HepG2 (cell line): ENCODE measurements at regions not wholly inside any gene's neighbourhood (a gene's known extent, or its start where the extent isn't known, plus 50 kb on each side); places are given as distances from the start of the nearest gene placed in this dataset.

Experiments
- ATAC-seq: fragments of 200-7000 bp; cut with Tn5 transposase; 3 replicates; pipeline ENCODE4 v1.9.1; 2020; ENCODE audit warnings: mild to moderate bottlenecking, moderate library complexity
- BruUV-seq: library from RNA; stranded (reverse); fragments of 400-500 nt; replicated peaks from 2 replicates; lab custom pipeline; 2021; lab: Mats Ljungman, UMichigan
- CTCF ChIA-PET: fragments of 300-600 bp; formaldehyde crosslinking; extraction: SDS; loops from one replicate; lab custom pipeline; 2021; ENCODE audit warnings: low total read pairs, inconsistent platforms, low intra/inter-chr PET ratio; lab: Yijun Ruan, JAX
- POLR2A ChIA-PET: fragments of 350-600 bp; sonication (Branson Sonifier 250); formaldehyde crosslinking; loops from one replicate; lab custom pipeline; 2020; ENCODE audit warnings: antibody characterized with exemption, inconsistent platforms; lab: Yijun Ruan, JAX
- DNase-seq: peaks from one replicate; pipeline ENCODE4 v3.0.0-alpha.2; 2015; ENCODE audit warnings: low spot score
- FAIRE-seq: peaks from 3 replicates; lab custom pipeline; 2011; peaks lifted over from hg19 to GRCh38; lab: Jason Lieb, UNC
- H2AFZ ChIP-seq: one replicate; pipeline ENCODE4 v1.6.1; 2011; ENCODE audit warnings: low read length, inconsistent platforms
- H3K27ac ChIP-seq: fragments of 300-600 bp; 3 replicates; pipeline ENCODE4 v1.8.0; 2011; ENCODE audit warnings: mixed run types, mild to moderate bottlenecking, mixed read lengths, low read length, inconsistent platforms; ENCODE audit not compliant: insufficient read depth; ENCODE audit errors: extremely low read length
- H3K27me3 ChIP-seq, 2 experiments: fragments of 200-600 bp in 1 of 2; 2 replicates in 1 of 2; 3 replicates in 1 of 2; pipeline versions ENCODE4 v1.6.0 to v1.8.0; 2011; ENCODE audit warnings: low read length in 2 of 2, mild to moderate bottlenecking in 2 of 2, moderate library complexity in 2 of 2, inconsistent platforms in 1 of 2; ENCODE audit not compliant: insufficient read depth in 2 of 2, control insufficient read depth in 1 of 2
- H3K36me3 ChIP-seq, 2 experiments: fragments of 200-600 bp in 1 of 2; replicated peaks in 1 of 2; 2 replicates in 1 of 2; 3 replicates in 1 of 2; pipeline versions ENCODE4 v1.5.1 to v1.8.0; 2011; ENCODE audit warnings: low read length in 2 of 2, inconsistent platforms in 1 of 2; ENCODE audit not compliant: insufficient read depth in 2 of 2, control insufficient read depth in 1 of 2
- H3K4me1 ChIP-seq: 2 replicates; pipeline ENCODE4 v1.5.1; 2012; ENCODE audit warnings: low read length, inconsistent platforms; ENCODE audit not compliant: insufficient read depth
- H3K4me2 ChIP-seq: 2 replicates; pipeline ENCODE4 v1.6.0; 2011; ENCODE audit warnings: low read depth, low read length, inconsistent platforms
- H3K4me3 ChIP-seq, 3 experiments: fragments of 200-600 bp in 1 of 3; sonication (generic), shearing (Covaris generic) in 1 of 3; replicated peaks in 1 of 3; 2 replicates each; pipeline ENCODE4 v1.5.1; 2011 to 2016; ENCODE audit warnings: low read length in 3 of 3, inconsistent platforms in 2 of 3, low read depth in 2 of 3, mild to moderate bottlenecking in 2 of 3, control low read depth in 1 of 3, mixed read lengths in 1 of 3; ENCODE audit not compliant: insufficient read depth in 1 of 3
- H3K79me2 ChIP-seq: one replicate; pipeline ENCODE4 v1.6.1; 2011; ENCODE audit warnings: low read length, inconsistent platforms; ENCODE audit not compliant: insufficient read depth
- H3K9ac ChIP-seq: 2 replicates; pipeline ENCODE4 v1.6.0; 2011; ENCODE audit warnings: mild to moderate bottlenecking, low read depth, low read length, inconsistent platforms; ENCODE audit not compliant: insufficient read depth
- H3K9me3 ChIP-seq: 2 replicates; pipeline ENCODE4 v1.5.1; 2012; ENCODE audit warnings: mild to moderate bottlenecking, low read length
- H4K20me1 ChIP-seq: 2 replicates; pipeline ENCODE4 v1.6.0; 2011; ENCODE audit warnings: inconsistent platforms, mild to moderate bottlenecking, low read length, moderate library complexity; ENCODE audit not compliant: insufficient read depth
- GATAD2A ChIP-seq: IDR thresholded peaks from 2 replicates; pipeline ENCODE4 v1.6.1; 2016
- HES4 ChIP-seq: sonication (generic); formaldehyde crosslinking; IDR thresholded peaks from 2 replicates; pipeline ENCODE4 v1.9.0; 2021; ENCODE audit warnings: mild to moderate bottlenecking, missing genetic modification reagents, borderline replicate concordance
- ISX ChIP-seq: sonication (generic); formaldehyde crosslinking; conservative IDR thresholded peaks from 2 replicates; pipeline ENCODE4 v1.5.0; 2020; ENCODE audit warnings: missing genetic modification reagents
- MBD4 ChIP-seq: IDR thresholded peaks from 2 replicates; pipeline ENCODE4 v1.6.1; 2012; ENCODE audit warnings: low read length, inconsistent platforms, borderline replicate concordance
- MYNN ChIP-seq: sonication (generic); formaldehyde crosslinking; IDR thresholded peaks from 2 replicates; pipeline ENCODE4 v1.4.0; 2020; ENCODE audit warnings: mild to moderate bottlenecking, low read depth, missing genetic modification reagents
- PLRG1 ChIP-seq: fragments of 450-650 bp; conservative IDR thresholded peaks from 2 replicates; pipeline ENCODE4 v1.6.1; 2016
- POLR2G ChIP-seq: fragments of 200-400 bp; formaldehyde crosslinking; IDR thresholded peaks from 2 replicates; pipeline ENCODE4 v1.6.1; 2018; ENCODE audit warnings: mild to moderate bottlenecking, low read depth, low read length, moderate library complexity
- RXRB ChIP-seq: IDR thresholded peaks from 2 replicates; pipeline ENCODE4 v1.6.1; 2016; ENCODE audit warnings: borderline replicate concordance, missing genetic modification reagents, missing compliant biosample characterization
- SRSF1 ChIP-seq: fragments of 200-400 bp; formaldehyde crosslinking; optimal IDR thresholded peaks from 2 replicates; pipeline ENCODE3; 2017; ENCODE audit warnings: mild to moderate bottlenecking, low read depth, low read length, moderate library complexity
- ZNF10 ChIP-seq: sonication (generic); formaldehyde crosslinking; IDR thresholded peaks from 2 replicates; pipeline ENCODE4 v1.4.0; 2020; ENCODE audit warnings: mild to moderate bottlenecking, low read depth, missing genetic modification reagents, borderline replicate concordance
- ZNF350 ChIP-seq: sonication (generic); formaldehyde crosslinking; IDR thresholded peaks from 2 replicates; pipeline ENCODE4 v1.4.0; 2020; ENCODE audit warnings: mild to moderate bottlenecking, low read depth, missing genetic modification reagents, borderline replicate concordance
- ZNF431 ChIP-seq: sonication (generic); formaldehyde crosslinking; IDR thresholded peaks from 2 replicates; pipeline ENCODE4 v1.9.0; 2022; ENCODE audit warnings: missing genetic modification reagents, low read depth, mild to moderate bottlenecking, borderline replicate concordance
- ZNF496 ChIP-seq: sonication (generic); formaldehyde crosslinking; IDR thresholded peaks from 2 replicates; pipeline ENCODE4 v1.8.1; 2023; ENCODE audit warnings: mild to moderate bottlenecking, moderate library complexity, missing genetic modification reagents; ENCODE audit not compliant: insufficient replicate concordance
- ZNF574 ChIP-seq: sonication (generic); formaldehyde crosslinking; IDR thresholded peaks from 2 replicates; pipeline ENCODE4 v1.4.0; 2020; ENCODE audit warnings: missing genetic modification reagents
- ZNF629 ChIP-seq: sonication (generic); formaldehyde crosslinking; conservative IDR thresholded peaks from 2 replicates; pipeline ENCODE4 v1.5.0; 2020; ENCODE audit warnings: missing genetic modification reagents
- ZNF749 ChIP-seq: sonication (generic); formaldehyde crosslinking; IDR thresholded peaks from 2 replicates; pipeline ENCODE4 v1.8.0; 2022; ENCODE audit warnings: mild to moderate bottlenecking, missing genetic modification reagents, moderate library complexity, borderline replicate concordance
- ZNF782 ChIP-seq: sonication (generic); formaldehyde crosslinking; IDR thresholded peaks from 2 replicates; pipeline ENCODE4 v1.4.0; 2020; ENCODE audit warnings: missing genetic modification reagents, mild to moderate bottlenecking, borderline replicate concordance
- WGBS: methylation state at CpG from one replicate; pipeline ENCODE4 v1.1.6; 2017; ENCODE audit warnings: low lambda C conversion rate; 5-methylcytosine and 5-hydroxymethylcytosine counted together
- in situ Hi-C: cut with HindIII; loops from 2 replicates; pipeline ENCODE4 v1.10.0; 2017; ENCODE audit warnings: low pct_unique_long_range_greater_than_20kb; ENCODE audit not compliant: extremely low pct_ligation_motif_present
- intact Hi-C: fragments of 100-400 bp; cut with micrococcal nuclease; formaldehyde crosslinking; loops from one replicate; pipeline ENCODE4 v1.10.0; 2022; ENCODE audit not compliant: unreplicated experiment
- TF ChIP-seq, protein P1 (sequence below): sonication (generic); formaldehyde crosslinking; IDR thresholded peaks from 2 replicates; pipeline ENCODE4 v1.4.0; 2020; ENCODE audit warnings: missing genetic modification reagents

DNA sequence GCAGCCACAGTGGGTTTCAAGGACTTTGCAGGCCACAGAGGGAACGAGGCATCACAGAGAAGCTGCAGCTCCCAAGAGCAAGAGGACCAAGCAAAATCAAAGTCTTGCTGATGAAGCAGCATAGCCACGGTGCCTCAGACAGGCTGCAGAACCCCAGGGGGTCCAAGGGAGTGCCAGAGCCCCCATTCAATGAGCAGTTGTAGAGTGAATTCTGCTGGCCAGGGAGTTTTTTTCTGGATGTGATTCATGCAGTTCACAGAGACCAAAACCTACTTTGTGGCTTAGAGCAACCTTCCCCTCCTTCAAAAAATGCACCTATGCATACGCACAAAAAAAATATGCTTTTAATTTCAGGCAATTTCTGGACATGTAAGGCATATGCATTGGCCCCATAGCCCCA, 409.0 kb downstream of the VPS13C start:
- FAIRE-seq (no peak), ATAC-seq (no peak), DNase-seq (no peak)
- Histone ChIP-seq H3K4me3 (no peak overlapping the region), H4K20me1 (no peaks in the 10 kb centered on the region), H3K36me3 (no peaks in the 10 kb centered on the region), H2AFZ (no peak overlapping the region), H3K9ac (no peak overlapping the region), H3K4me2 (no peak overlapping the region), H3K79me2 (no peaks in the 10 kb centered on the region), H3K9me3 (no peaks in the 10 kb centered on the region), H3K27me3 (peaks cover 1 to 4% of the 10 kb centered on the region in 2 experiments; a peak in 3 of 5 replicates), H3K27ac (no peak overlapping the region), H3K4me1 (no peaks in the 10 kb centered on the region)
- in situ Hi-C loops = no loop called here
- WGBS = 11% methylated on average over 3 of the region's 3 CpGs
- intact Hi-C loops = no loop called here
- CTCF ChIA-PET = no interaction called here
- TF ChIP-seq MYNN (CRISPR knock-in tag) (no peak), ZNF431 (CRISPR knock-in tag) (no peak), POLR2G (no peak), HES4 (no peak), ZNF782 (CRISPR knock-in tag) (no peak), PLRG1 (no peak)
- TF ChIP-seq, protein P1, sequence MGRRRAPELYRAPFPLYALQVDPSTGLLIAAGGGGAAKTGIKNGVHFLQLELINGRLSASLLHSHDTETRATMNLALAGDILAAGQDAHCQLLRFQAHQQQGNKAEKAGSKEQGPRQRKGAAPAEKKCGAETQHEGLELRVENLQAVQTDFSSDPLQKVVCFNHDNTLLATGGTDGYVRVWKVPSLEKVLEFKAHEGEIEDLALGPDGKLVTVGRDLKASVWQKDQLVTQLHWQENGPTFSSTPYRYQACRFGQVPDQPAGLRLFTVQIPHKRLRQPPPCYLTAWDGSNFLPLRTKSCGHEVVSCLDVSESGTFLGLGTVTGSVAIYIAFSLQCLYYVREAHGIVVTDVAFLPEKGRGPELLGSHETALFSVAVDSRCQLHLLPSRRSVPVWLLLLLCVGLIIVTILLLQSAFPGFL (CRISPR knock-in tag) = no peak
- BruUV-seq = no TSS peak
- POLR2A ChIA-PET = no interaction called here

DNA sequence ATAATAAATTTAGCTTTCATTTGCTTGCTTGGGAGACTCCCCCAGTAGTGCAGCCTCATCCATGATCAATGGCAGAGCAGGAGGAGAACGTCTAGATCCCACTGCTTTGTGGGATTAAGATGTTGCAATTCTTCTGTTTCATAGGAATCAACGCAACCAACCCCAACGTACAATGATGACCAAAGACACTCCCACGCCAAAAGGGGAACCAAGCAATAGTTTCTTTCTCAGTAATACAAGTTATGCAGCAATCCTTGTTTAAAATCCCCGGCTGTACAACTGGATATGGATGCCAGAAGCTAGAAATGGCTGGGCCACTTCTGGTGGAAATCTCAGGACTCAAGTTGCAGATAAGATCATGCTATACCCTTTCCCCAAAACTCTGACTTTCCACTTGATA, 411.2 kb downstream of the VPS13C start:
- no peak overlapping the region for H3K9ac ChIP-seq
- CTCF ChIA-PET = no interaction called here
- no peak overlapping the region for H2AFZ ChIP-seq
- no peaks in the 10 kb centered on the region for H4K20me1 ChIP-seq
- intact Hi-C loops = no loop called here
- no peaks in the 10 kb centered on the region for H3K9me3 ChIP-seq
- no peak overlapping the region for H3K27ac ChIP-seq
- DNase-seq (no peak), FAIRE-seq (no peak), ATAC-seq (no peak)
- in situ Hi-C loops = no loop called here
- H3K4me3 ChIP-seq = no peak overlapping the region
- H3K36me3 ChIP-seq = no peaks in the 10 kb centered on the region
- WGBS = 12% methylated on average over 5 of the region's 5 CpGs
- no TSS peak for BruUV-seq
- no peaks in the 10 kb centered on the region for H3K4me1 ChIP-seq
- POLR2A ChIA-PET = no interaction called here
- H3K79me2 ChIP-seq = no peaks in the 10 kb centered on the region
- H3K4me2 ChIP-seq = no peak overlapping the region
- peaks cover 0 to 4% of the 10 kb centered on the region in 2 experiments; a peak in 2 of 5 replicates for H3K27me3 ChIP-seq
- no peak for TF ChIP-seq ZNF496 (CRISPR knock-in tag)
- TF ChIP-seq GATAD2A (CRISPR knock-in tag) = no peak
- TF ChIP-seq RXRB (CRISPR knock-in tag) = no peak
- TF ChIP-seq MBD4 = no peak
- no peak for TF ChIP-seq ZNF350
- TF ChIP-seq ISX = no peak
- no peak for TF ChIP-seq SRSF1
- no peak for TF ChIP-seq ZNF629 (CRISPR knock-in tag)
- TF ChIP-seq ZNF749 (CRISPR knock-in tag) = no peak
- no peak for TF ChIP-seq ZNF10
- TF ChIP-seq ZNF574 (CRISPR knock-in tag) = no peak
